Prostate gland (tissue), 2 donors: ENCODE measurements at regions not wholly inside any gene's neighbourhood (a gene's known extent, or its start where the extent isn't known, plus 50 kb on each side); places are given as distances from the start of the nearest gene placed in this dataset.

Experiments used
- CTCF ChIP-seq, 4 experiments: fragments of 200-600 bp in 2 of 4; fragments of 450-650 bp in 2 of 4; sonication (generic) in 2 of 4; IDR thresholded peaks; 1 replicate in 3 of 4; 2 replicates in 1 of 4; pipeline ENCODE4 v1.5.1; 2016 to 2019; ENCODE audit warnings: antibody characterized with exemption in 4 of 4, mild to moderate bottlenecking in 2 of 4, moderate library complexity in 2 of 4
- POLR2A ChIP-seq: fragments of 450-650 bp; IDR thresholded peaks from one replicate; pipeline ENCODE4 v1.6.1; 2016; ENCODE audit warnings: antibody characterized with exemption, mild to moderate bottlenecking
- POLR2AphosphoS5 ChIP-seq: sonication (generic); formaldehyde crosslinking; IDR thresholded peaks from one replicate; pipeline ENCODE4 v1.6.1; 2017; ENCODE audit warnings: antibody characterized with exemption

- TF ChIP-seq CTCF (IDR thresholded peaks at IDR 0.05) (no peak), POLR2A (no peak), POLR2AphosphoS5 (no peak)
Observed at GRCh38 chr12:25808604-25809003, 149.9 kb upstream of the RASSF8 start.
